ENCODE measurements at regions not wholly inside any gene's neighbourhood (a gene's known extent, or its start where the extent isn't known, plus 50 kb on each side); places are given as distances from the start of the nearest gene placed in this dataset.

DNA sequence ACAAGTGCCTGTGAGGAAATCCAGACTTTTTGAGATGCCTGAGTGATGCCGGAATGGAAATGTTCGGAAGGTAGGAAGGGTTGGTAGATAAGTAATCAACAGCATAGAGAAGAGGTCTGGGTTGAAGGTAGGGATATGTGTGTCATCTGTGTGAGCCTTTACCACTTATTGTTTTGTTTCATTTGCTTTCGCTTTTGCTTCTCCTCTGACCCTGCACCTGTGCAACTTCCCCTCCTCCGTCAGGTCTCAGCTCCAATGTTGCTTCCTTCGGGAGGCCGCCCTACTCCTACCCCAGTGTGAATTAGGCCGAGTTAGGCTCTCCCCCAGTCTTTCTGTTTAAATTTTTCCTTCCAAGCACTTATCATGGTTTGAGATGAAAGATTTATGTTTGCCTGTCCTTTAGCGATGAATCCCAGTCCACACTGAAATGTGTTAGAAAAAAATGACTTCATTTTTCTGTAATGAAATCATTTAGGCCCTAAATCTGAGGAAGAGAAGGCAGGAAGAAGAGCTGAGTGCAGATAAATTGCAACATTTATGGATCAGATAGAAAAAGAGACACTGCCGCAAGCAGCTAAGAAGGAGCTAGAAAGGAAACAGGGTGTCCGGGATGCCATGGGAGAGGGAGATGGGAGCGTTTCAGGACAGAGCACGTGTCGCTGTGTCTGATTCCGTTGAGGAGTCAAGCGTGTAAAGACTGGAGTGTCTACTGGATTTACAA lies 139.6 kb upstream of the PELI1 start:
- DNase-seq (ENCODE audit: low read depth, low spot score) = no peak

DNA sequence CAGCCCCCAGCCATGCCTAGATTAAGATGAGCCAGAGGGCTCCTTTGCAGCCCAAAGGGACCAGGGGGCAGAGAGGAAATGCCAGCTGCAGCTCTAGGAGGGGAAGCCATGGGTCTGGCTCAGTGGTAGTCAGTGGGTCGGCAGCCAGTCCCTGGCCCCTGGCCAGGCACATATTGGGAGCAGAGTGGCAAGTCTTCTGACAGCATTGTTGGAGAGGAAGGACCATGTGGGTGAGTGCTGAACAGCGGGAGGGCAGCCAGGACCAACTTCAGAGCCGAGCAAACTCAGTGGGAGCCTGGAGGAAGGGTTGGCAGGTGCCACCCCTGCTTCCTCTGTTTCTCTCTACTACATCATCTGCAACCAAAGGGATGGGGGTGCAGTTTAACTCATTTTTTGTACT lies 140.5 kb upstream of the PELI1 start:
- no peak for DNase-seq (ENCODE audit: low read depth, low spot score)

DNA sequence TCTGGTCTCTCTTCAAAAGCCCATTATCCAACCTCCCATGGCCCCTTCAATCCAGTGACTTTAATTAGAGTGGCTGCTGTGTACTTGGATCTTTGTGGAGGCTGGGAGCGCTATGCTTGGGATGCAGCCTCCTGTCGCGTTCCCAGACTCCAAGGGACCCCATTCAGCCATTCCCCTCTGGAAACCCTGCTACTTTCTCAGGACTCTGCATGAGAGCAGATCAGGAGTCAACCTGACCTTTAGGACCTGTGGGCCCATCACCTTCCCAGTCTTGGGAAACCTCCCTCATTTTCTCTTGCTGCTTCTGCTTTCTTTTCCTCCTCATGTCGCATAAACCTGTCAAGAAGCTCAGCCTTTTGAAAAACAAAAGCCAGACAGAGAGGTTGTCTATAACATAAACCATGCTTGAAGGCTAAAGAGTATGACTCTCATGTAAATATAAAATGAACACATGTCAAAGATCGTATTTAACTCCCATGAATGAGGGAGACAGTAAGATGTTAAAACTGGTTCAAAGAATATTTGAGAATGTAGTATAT lies 143.1 kb upstream of the PELI1 start:
- DNase-seq (ENCODE audit: low read depth, low spot score) = no peak

DNA sequence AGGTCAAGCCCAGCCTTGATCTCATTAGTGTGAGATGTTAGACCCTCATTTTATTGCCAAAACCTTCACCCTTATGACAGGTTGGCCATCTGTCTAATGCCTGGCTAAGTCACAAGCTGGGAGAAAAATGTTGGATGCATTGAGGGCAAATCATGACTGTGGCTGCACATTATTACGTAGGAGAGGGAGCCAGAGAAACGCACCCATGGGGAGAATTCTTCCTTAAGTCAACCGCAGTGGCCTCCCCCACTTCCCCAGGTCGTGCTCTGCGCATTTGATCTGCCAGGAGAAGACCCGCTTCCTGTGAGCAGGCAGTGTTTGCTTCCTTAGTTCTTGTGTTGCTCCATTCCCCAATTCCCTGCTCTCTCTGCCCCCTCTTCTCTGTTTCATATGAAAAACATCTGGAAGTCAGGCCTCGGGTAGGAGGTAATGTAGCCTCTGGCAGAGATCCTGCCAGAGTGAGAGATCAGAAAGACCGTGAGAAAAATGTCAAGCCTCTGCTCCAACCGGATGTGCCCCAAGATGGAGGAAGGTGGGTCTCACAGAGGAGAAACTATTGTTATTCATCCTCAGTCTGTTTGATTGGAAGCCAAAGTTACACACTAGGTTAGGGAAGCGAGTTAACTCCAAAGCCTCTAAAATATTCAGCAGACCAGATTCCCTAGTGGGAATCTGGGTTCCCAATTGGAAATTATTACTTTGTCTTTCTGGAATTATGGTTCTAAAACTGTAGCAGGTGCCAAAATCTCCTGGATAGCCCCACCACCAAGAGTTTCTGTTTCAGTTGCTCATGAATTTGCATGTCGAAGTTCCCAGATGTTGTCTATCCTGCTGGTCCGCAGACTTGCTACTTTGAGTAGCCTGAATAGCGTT lies 144.3 kb upstream of the PELI1 start:
- peak; percentile 77 for DNase-seq (ENCODE audit: low read depth, low spot score)

DNA sequence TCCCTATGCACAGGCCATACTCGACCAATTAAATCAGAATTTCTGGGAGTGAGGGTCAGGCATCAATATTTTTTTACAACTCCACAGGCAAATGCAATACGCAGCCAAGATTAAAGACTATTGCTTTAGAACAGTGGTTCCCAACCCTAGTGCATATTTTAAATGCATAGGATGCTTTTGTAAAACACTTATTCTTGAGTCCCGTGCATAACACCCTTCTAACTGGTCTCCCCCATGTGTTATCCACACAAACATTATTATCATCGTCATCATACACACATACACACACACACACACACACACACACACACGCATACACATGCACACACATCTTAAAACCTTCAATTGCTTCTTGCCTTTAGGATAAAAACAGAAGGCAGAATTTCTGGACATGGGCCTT lies 145.0 kb upstream of the PELI1 start:
- no peak for DNase-seq (ENCODE audit: low read depth, low spot score)

DNA sequence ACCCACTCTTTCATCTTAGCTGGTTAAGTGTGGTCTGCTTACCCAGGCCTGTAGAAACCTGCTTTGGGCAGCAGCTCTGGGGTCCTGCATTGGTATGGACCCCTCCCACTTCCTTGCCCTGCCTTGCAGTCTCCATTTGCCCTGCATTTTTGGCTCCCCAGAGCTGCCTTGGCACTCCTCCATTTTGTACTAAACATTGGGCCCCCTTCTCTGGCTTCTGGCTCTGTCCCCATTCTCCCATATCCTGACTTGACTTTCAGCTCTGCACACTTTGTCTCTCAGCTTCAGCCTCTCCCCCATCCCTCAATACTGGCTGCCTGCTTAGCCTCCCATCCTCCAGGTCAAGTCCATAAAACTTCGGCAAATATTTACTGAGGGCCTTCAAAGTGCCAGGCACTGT lies 145.5 kb upstream of the PELI1 start:
- no peak for DNase-seq (ENCODE audit: low read depth, low spot score)

DNA sequence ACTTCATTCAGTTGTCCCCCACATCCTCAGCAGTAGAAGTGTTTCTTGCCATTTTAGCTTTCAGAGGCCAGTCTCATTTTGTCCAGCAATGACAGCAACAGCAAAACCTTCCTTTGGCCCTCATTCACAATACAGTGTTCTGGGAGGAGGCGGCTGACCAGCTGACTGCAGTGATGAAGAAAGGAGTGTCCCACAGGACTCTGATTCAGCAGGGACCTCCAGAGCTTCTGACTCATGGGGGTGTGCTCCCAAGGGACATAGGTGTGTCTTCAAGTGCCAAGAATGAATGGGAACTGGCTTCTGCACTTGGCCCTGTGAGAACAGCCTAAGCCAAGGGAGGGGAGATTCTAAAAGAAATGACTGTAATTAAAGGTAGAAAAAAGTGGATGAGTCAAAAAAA lies 147.0 kb upstream of the PELI1 start:
- DNase-seq (ENCODE audit: low read depth, low spot score) = no peak

DNA sequence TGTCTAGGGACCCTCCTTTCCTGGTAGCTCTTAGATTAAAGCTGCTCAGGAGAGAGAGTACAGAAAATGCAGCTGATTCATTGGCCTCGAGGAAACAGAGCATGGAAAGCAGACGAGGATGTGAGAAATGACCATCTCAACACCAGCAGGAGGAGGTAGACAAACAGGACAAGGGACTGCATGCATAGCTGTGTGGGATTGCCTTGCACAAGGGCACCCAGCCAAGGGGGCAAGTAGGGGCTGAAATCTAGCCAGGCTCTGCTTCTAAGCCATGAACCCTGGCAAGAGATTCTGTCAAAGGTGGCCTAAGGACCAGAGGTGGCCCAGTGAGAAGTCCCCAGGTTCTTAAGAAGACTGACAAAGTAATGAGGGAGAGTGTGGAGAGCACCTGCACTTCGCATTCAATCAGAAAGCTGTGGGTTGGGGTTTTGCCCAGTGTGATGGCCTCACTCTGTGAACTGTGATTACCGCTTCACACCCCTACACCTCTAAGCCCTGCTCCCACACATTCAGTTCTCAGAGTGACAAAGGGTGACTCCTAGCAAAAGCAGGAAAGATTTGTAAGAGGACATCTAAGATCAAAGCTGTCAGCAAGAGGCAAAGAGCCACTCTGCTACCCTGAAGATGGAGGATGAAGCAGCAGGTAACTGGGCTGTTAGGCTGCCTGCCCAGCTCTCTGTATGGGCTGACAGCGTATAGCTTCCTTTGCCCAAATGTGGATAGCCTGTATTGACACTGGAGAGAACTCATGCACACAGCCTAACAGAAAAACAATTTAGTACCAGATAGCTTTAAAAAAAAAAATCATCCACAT lies 151.3 kb upstream of the PELI1 start:
- no peak for DNase-seq (ENCODE audit: low read depth, low spot score)

DNA sequence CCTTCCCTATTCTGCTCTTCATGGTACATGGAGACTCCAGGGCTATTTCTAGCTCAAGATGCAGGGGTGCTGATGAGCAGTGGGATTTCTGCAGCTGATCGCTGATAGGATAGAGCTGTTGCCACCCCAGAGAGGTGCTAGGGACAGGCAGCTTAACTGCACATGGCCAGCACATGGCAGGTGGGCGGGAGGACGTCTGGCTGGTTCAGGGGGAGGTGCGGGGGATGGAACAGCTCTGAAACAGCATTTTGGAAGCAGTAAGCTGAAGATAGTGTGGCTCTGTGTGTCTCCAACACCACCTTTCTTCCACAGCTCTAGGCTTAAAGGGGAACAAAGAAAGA lies 151.9 kb upstream of the PELI1 start:
- no peak for DNase-seq (ENCODE audit: low read depth, low spot score)

DNA sequence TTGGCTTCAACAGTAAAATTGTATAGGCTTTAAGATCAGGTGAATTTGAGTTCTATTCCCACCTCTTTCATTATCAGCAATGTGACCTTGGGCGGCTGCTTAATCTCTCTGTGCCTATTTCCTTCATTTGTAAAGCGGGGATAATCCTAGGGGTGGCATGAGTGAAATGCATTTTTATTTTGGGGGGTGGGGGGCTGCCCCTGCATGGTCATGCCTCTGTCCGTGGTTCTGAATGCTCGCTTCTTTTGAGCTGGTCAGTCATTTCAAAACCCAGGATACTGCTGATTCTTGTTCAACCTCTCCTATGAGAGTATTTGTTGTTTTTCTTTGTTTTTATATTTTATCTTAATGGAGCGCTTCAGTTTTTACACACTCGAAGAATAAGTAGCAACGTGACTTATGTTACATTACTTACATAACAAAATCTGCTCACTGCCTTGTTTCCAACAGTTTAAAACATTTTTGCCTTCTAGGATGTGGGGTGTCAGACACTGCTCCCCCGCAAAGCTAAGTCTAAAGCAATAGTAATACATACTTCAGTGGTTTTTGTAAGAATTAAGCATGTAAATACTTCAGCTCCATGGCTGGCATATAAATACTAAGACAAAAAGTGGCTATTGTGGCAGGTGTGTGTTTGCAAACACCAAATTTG lies 152.6 kb upstream of the PELI1 start:
- DNase-seq (ENCODE audit: low read depth, low spot score) = no peak

DNA sequence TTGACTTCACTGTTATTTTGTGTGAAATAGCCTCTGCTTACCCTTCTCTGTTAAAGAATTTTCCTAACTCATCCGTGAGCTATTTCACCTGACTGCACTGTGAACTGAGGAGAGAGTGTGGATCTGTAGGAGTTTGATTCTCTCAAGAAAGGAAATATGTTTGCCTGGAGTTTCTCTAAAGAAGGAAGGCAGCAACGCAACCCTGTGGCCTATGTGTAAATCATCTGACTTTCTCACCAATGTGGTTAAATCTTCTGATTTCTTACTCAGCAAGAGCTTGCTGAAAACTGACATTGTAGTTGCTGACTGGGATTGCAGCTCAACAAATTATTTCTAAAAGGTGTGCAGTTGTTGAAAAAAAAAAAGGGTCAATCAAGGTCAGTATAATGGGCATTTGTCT lies 153.9 kb upstream of the PELI1 start:
- no peak for DNase-seq (ENCODE audit: low read depth, low spot score)

DNA sequence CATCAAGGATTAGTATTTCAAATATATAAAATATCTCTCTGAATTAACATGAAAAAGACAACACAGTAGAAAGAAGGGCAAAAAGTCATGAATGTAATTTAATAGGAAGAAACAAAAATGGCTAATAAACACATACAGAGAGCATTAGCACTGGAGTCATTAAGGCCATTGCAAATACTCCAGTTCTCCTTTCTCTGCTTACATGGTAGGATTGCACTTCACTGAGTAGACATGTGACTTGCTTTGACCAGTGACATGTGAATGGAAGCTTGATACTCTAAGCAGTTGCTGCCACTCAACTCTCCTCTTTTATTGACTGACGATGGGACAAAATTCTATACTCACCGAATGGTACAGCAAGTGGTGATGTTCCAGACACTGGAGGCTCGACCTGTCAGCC lies 153.9 kb upstream of the LGALSL start:
- no peak for DNase-seq (ENCODE audit: low read depth, low spot score)

DNA sequence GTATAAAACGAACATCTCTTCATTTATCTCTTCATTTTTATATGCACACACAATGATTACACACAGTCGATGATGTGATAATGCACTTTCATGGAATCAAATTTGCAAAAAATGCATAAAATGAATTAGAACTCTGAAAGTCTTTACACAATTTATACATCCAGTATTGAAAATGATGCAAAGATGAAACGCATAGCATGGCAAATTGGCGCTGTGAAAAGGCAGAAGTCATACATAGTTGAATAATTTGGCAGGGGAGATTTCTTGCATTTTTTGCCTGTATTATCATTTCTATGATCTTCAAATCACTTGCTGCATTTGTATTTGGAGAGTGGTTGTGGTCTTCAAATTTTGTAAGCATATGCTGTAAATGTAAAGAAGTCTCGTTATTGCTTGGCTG lies 150.7 kb upstream of the LGALSL start:
- DNase-seq (ENCODE audit: low read depth, low spot score) = no peak

DNA sequence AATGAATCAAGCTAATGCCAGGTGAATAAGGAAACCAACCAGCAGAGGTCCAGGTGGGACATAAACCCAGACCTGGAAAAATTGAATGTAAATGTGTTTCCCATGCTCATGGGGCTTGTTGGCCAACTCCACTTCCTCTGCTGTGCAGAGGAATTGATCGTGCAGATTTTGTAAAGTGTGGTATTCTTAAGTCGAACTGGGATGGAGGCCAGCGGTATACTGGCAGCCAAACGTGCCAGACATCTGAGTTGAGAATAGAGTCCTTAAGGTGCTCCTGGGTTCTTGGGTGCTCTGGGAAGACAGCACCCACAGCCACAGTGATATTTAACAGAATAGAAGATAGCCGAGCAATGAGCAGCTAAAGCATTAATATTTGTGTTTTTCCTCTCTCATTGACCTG lies 146.5 kb upstream of the LGALSL start:
- no peak for DNase-seq (ENCODE audit: low read depth, low spot score)

DNA sequence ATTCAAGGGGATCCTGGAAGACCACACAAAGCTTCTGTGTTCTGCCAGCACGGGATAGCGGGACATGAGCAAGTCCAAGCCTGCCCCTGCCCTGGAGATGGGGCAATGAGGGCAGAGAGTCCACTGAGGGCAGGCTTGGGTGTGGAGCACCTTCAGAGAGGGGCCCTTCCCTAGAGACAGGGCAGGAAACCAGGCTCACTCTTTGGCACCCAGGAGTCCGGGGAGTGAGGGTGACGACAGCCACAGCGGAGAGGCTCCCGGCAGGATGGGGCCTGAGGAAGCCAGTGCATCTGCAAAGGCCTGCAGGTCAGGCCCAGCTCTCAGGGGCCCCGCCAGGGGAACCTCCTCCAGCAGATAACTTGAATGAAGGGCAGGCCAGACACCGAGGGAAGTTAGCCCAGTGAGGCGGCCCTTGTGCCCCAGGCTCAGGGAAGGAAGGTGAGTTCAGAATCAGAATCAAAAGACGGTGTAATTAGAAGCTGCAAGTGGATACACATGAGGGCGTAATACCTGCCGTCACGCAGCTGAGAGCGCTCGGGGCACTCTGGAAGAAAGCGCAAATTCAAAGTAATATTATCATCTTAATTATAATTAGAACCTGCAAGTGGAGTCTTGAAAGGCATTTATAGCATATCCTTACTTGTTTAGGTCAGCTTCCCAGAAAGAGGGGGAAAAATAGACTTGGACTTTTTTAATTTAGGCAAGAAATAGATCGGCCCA lies 142.6 kb upstream of the LGALSL start:
- no peak for DNase-seq (ENCODE audit: low read depth, low spot score)

DNA sequence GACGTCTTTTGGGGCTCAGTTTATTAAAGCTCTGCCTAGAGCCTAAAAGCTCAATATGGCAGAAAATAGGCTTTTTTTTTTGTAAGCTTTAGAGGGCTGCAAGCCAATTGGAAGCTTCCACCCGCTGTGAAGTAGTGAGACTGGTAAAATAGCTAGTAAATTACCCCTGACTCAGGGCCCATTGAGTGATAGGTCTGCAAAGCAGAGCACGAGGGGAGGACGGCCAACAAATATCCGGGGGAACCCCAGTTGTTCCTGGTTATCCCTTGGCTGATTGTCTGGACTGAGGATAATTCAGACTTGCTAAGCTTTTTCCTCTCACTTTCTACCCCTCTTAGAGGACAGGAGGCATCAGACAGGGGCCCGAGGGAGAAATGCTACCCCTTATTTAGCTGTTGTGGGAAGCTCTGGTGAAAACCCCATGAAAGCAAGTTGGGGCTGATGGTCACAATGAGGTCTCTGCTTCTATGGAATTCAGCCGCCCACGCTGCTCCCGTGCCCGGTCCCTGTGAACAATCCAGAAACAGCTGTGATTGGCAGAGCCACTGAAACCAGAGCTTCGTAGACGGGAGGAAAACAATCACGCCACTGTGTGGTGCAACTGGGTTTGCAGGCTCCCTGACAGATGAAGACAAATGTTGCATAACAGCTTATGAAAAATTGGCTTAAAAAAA lies 141.9 kb upstream of the LGALSL start:
- peak; percentile 48 for DNase-seq (ENCODE audit: low read depth, low spot score)

DNA sequence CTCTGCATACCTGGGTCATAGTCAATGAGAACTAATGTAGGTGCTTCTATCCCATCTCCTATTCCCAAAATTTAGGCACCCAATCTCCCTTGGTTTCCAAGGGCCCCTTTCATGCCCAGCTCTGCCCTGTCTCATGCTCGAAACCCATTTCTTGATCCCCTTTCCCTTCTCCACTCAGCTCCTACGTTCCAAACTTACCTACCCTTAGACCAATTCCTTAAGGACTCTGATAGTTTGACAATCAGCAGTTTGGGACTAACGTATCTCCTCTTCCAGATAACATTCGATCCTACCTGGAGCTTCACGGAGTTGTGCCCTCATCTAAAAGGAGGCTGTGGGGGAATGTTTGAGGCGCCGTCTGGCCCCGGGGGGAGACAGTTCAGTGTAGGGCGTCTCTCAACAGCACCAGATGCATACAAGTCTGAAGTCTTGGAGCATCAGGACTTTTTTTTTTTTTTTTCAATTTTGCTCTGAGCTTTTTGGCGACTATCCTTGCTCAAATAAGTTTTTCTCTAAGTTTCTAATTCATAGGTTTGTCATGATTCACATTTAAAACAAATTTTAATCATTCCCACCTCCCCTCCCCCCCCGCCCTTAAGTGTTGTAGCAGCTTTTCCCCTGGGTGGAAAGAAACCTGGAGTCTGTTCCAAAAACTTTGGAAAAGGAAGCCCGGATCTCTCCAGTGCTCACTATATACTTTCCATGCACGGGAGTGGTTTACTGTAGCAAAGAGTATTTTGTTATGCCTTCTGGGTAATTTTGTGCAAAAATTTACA lies 141.2 kb upstream of the LGALSL start:
- no peak for DNase-seq (ENCODE audit: low read depth, low spot score)

DNA sequence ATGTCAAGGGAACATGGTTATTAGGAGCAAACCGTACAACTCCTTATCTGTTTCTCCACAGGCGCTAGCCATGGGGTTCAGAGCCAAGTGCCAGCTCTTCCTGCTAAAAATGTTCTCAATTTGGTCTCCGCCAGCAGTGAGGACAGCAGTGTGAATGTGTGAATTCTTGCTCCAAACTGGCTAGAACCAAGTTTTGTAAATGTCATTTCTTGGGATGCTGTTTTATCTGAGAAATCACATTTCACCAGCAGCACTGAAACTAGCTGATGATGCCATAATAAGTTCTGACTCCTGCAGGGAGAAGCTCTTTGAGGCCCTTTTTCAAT lies 140.6 kb upstream of the LGALSL start:
- no peak for DNase-seq (ENCODE audit: low read depth, low spot score)

DNA sequence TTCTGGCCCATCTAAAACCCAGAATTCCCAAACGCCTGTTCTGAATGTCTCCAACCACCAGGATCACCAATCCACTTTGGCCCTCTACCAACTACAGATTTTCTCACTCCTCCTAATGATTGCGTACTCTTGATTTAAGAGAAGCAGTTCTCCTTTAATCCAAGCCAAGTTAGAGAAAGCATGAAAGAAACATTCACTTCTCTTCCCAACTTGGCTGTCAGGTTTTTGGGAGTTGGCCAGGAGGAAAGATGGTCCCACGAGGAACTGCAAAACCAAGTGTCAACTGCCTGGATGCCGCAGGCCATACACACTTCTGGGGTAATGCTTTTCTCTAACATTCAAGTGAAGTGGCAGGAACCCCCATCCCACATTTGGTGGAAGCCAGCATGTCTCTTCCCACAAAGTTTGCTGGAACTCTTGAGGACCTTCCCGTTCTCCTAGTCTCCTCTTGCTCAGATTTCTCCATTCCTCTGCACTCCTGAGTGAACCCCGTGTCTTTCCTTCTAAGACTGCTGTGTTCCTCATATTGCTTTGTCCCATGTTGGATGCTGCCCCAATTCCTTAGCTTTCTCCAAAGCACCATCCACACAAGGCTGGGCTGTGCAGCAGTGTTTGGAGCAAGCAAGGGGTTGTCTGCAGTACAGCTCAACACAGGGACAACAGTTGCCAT lies 138.5 kb upstream of the LGALSL start:
- DNase-seq (ENCODE audit: low read depth, low spot score) = no peak
